ENCODE measurements at regions not wholly inside any gene's neighbourhood (a gene's known extent, or its start where the extent isn't known, plus 50 kb on each side); places are given as distances from the start of the nearest gene placed in this dataset.

DNA sequence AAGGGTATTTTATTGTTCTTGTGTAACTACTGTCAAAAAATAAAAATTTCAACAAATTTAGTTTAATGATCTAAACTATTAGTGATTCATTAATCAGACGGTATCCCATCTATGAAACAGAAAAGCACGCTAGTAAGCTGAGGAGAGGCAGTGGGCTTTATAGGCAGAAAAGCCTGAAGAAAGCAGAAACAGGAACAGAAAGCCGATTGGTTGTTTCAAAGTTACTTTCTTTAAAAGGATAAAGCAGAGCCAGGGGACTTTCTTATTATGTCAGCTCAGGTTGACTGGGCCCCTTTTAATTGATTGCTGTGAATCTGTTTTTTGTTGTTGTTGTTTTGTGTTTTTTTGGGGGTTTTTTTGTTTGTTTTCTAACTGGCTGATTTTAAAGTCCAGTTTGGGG lies 105.5 kb downstream of the TES start:
- H3K27me3 ChIP-seq (ENCODE audit: control insufficient read depth in 3 of 3, insufficient read depth in 3 of 3, low read depth in 1 of 3, low read length in 3 of 3): no peaks in the 10 kb centered on the region
- H3K9me3 ChIP-seq (replicated peaks in 1 of 2; ENCODE audit: control insufficient read depth in 2 of 2, insufficient read depth in 1 of 2, low read depth in 1 of 2, low read length in 2 of 2): peaks cover 0 to 2% of the 10 kb centered on the region in 2 donors
- no peak overlapping the region for H2AK5ac ChIP-seq (ENCODE audit: low read depth, low read length)
- H3K36me3 ChIP-seq (replicated peaks in 1 of 2; ENCODE audit: control insufficient read depth in 2 of 2, insufficient read depth in 2 of 2, low read length in 2 of 2): no peaks in the 10 kb centered on the region
- DNase-seq (ENCODE audit: low spot score): no peak
- no peak overlapping the region for H3K14ac ChIP-seq (ENCODE audit: low read length)
- no CpG with 5 or more reads among the region's 3 CpGs for WGBS, 2 donors (ENCODE audit: extremely low coverage in 2 of 2, insufficient read length in 2 of 2, insufficient replicate concordance in 1 of 2)
- no peak overlapping the region for H4K91ac ChIP-seq (ENCODE audit: low read depth, low read length, poor library complexity)
- no peak overlapping the region for H4K8ac ChIP-seq (ENCODE audit: low read depth, low read length)
- no peaks in the 10 kb centered on the region for H3K79me1 ChIP-seq (ENCODE audit: low read depth, low read length)
- H3K4me1 ChIP-seq (ENCODE audit: control insufficient read depth in 2 of 2, insufficient read depth in 1 of 2, low read depth in 1 of 2, low read length in 2 of 2): peaks cover 2 to 15% of the 10 kb centered on the region in 2 donors
- H2BK15ac ChIP-seq (ENCODE audit: low read length): no peak overlapping the region
- no peak overlapping the region for H3K4ac ChIP-seq (ENCODE audit: low read length)
- no peak overlapping the region for H2BK12ac ChIP-seq (ENCODE audit: low read length)
- H3K18ac ChIP-seq (ENCODE audit: low read length): no peak overlapping the region
- no peak overlapping the region for H2BK5ac ChIP-seq (ENCODE audit: low read length)
- peak overlapping the region; percentile 88 for H2AFZ ChIP-seq (ENCODE audit: low read length)
- no peak overlapping the region for H3K27ac ChIP-seq (replicated peaks; ENCODE audit: low read length)
- no peak overlapping the region for H3K23ac ChIP-seq (ENCODE audit: low read depth, low read length, poor library complexity)
- H2BK120ac ChIP-seq (ENCODE audit: low read depth, low read length): no peak overlapping the region
- H3K4me3 ChIP-seq (ENCODE audit: low read length in 2 of 2): no peak overlapping the region
- H3K9ac ChIP-seq (ENCODE audit: low read depth, low read length, poor library complexity): no peak overlapping the region
- no peak overlapping the region for H3K4me2 ChIP-seq (ENCODE audit: insufficient read depth, low read length, poor library complexity, severe bottlenecking)

DNA sequence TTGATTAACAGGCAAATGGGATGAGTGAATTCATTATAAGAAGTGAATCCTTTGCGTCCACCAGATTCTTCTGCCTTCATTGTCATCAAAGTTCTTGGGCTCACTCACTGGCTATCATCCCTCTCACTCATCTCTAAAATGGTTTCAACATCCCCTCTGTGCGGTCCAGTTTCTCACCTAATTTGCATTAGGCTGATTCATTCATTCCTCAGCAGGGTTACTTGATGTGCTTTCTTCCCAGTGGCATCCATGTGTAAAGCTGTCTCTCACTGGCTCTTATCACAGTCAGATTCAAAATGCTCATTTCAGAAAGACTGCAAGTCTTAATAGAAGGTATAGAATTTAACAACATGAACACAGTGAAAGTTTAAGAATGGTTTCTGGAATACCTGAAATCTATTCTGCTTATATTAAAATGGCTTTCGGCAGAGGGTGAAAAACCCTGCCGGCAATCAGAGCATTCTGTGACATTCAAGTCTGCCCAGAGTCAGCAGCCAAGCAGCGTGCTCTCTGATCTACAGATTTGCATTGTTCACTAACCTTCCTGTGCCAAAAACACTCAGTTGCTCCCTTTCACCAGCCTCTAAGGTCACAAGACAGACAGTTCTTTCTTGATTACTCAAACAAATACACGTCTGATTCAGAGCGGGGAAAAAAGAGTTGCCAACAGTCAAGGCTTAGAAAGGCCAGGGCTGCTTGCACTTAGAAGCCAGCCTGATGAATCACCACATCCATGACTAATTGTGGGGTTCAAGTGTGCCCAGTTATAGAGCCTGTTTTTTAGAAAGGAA lies 106.7 kb downstream of the TES start:
- Histone ChIP-seq H3K14ac (ENCODE audit: low read length) (no peak overlapping the region), H3K18ac (ENCODE audit: low read length) (no peak overlapping the region), H2AFZ (ENCODE audit: low read length) (peak overlapping the region; percentile 88), H2AK5ac (ENCODE audit: low read depth, low read length) (no peak overlapping the region), H4K8ac (ENCODE audit: low read depth, low read length) (no peak overlapping the region), H3K79me1 (ENCODE audit: low read depth, low read length) (no peaks in the 10 kb centered on the region), H3K27ac (replicated peaks; ENCODE audit: low read length) (no peak overlapping the region), H2BK5ac (ENCODE audit: low read length) (no peak overlapping the region), H3K4me3 (ENCODE audit: low read length in 2 of 2) (peak overlapping the region in 1 of 2 donors; percentile 40), H4K91ac (ENCODE audit: low read depth, low read length, poor library complexity) (no peak overlapping the region), H2BK120ac (ENCODE audit: low read depth, low read length) (no peak overlapping the region), H3K4me1 (ENCODE audit: control insufficient read depth in 2 of 2, insufficient read depth in 1 of 2, low read depth in 1 of 2, low read length in 2 of 2) (peaks cover 2 to 15% of the 10 kb centered on the region in 2 donors), H2BK15ac (ENCODE audit: low read length) (no peak overlapping the region), H3K27me3 (ENCODE audit: control insufficient read depth in 3 of 3, insufficient read depth in 3 of 3, low read depth in 1 of 3, low read length in 3 of 3) (no peaks in the 10 kb centered on the region), H3K9ac (ENCODE audit: low read depth, low read length, poor library complexity) (no peak overlapping the region), H3K4ac (ENCODE audit: low read length) (no peak overlapping the region), H2BK12ac (ENCODE audit: low read length) (no peak overlapping the region), H3K9me3 (replicated peaks in 1 of 2; ENCODE audit: control insufficient read depth in 2 of 2, insufficient read depth in 1 of 2, low read depth in 1 of 2, low read length in 2 of 2) (peaks cover 0 to 2% of the 10 kb centered on the region in 2 donors), H3K36me3 (replicated peaks in 1 of 2; ENCODE audit: control insufficient read depth in 2 of 2, insufficient read depth in 2 of 2, low read length in 2 of 2) (no peaks in the 10 kb centered on the region), H3K4me2 (ENCODE audit: insufficient read depth, low read length, poor library complexity, severe bottlenecking) (no peak overlapping the region), H3K23ac (ENCODE audit: low read depth, low read length, poor library complexity) (no peak overlapping the region)
- peak; percentile 12 for DNase-seq (ENCODE audit: low spot score)
- WGBS, 2 donors (ENCODE audit: extremely low coverage in 2 of 2, insufficient read length in 2 of 2, insufficient replicate concordance in 1 of 2): no CpG with 5 or more reads among the region's 7 CpGs

DNA sequence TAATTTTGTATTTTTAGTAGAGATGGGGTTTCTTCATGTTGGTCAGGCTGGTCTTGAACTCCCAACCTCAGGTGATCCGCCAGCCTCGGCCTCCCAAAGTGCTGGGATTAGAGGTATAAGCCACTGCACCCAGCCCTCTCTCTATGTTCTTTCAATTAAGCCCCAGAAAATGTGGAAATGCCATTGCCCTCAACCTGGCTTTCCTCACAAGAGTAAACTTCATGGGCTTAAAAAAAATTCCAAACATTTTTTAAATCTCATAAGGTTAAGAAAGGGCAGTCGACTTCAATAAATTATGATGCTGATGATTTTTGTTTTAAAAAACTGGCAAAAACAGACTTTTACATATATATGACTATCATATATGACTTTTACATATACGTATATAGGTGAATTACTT lies 107.6 kb downstream of the TES start:
- Histone ChIP-seq H2BK12ac (ENCODE audit: low read length) (no peak overlapping the region), H4K91ac (ENCODE audit: low read depth, low read length, poor library complexity) (no peak overlapping the region), H3K79me1 (ENCODE audit: low read depth, low read length) (no peaks in the 10 kb centered on the region), H3K27me3 (ENCODE audit: control insufficient read depth in 3 of 3, insufficient read depth in 3 of 3, low read depth in 1 of 3, low read length in 3 of 3) (no peaks in the 10 kb centered on the region), H3K4ac (ENCODE audit: low read length) (no peak overlapping the region), H3K18ac (ENCODE audit: low read length) (no peak overlapping the region), H3K23ac (ENCODE audit: low read depth, low read length, poor library complexity) (no peak overlapping the region), H2AK5ac (ENCODE audit: low read depth, low read length) (no peak overlapping the region), H3K4me2 (ENCODE audit: insufficient read depth, low read length, poor library complexity, severe bottlenecking) (no peak overlapping the region), H4K8ac (ENCODE audit: low read depth, low read length) (no peak overlapping the region), H2BK120ac (ENCODE audit: low read depth, low read length) (no peak overlapping the region), H2BK15ac (ENCODE audit: low read length) (no peak overlapping the region), H2AFZ (ENCODE audit: low read length) (no peak overlapping the region), H3K36me3 (replicated peaks in 1 of 2; ENCODE audit: control insufficient read depth in 2 of 2, insufficient read depth in 2 of 2, low read length in 2 of 2) (no peaks in the 10 kb centered on the region), H3K9me3 (replicated peaks in 1 of 2; ENCODE audit: control insufficient read depth in 2 of 2, insufficient read depth in 1 of 2, low read depth in 1 of 2, low read length in 2 of 2) (peaks cover 0 to 2% of the 10 kb centered on the region in 2 donors), H3K4me1 (ENCODE audit: control insufficient read depth in 2 of 2, insufficient read depth in 1 of 2, low read depth in 1 of 2, low read length in 2 of 2) (peaks cover 2 to 15% of the 10 kb centered on the region in 2 donors), H3K27ac (replicated peaks; ENCODE audit: low read length) (no peak overlapping the region), H2BK5ac (ENCODE audit: low read length) (no peak overlapping the region), H3K9ac (ENCODE audit: low read depth, low read length, poor library complexity) (no peak overlapping the region), H3K4me3 (ENCODE audit: low read length in 2 of 2) (no peak overlapping the region), H3K14ac (ENCODE audit: low read length) (no peak overlapping the region)
- no peak for DNase-seq (ENCODE audit: low spot score)
- no CpG with 5 or more reads among the region's 4 CpGs for WGBS, 2 donors (ENCODE audit: extremely low coverage in 2 of 2, insufficient read length in 2 of 2, insufficient replicate concordance in 1 of 2)

DNA sequence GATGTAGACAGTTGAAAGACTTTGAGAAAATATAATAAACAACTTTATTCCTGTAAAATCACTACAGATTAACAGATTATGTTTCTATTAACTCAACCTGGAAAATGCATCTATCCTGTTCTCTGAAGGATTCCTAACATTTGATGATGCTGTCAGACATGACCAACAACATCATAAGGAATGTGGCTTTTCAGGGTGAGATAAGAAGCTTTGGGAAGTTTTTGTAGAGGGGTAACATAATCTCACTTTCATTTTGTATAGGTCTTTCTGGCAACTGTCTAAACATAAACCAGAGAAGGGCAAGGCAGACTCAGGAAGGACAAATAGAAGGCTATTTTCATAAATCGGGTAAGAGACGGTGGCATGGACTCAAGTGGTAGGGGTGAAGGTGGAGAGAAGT lies 112.2 kb downstream of the TES start:
- no peak for DNase-seq (ENCODE audit: low spot score)
- Histone ChIP-seq H3K14ac (ENCODE audit: low read length) (no peak overlapping the region), H3K4ac (ENCODE audit: low read length) (no peak overlapping the region), H4K91ac (ENCODE audit: low read depth, low read length, poor library complexity) (no peak overlapping the region), H2BK120ac (ENCODE audit: low read depth, low read length) (no peak overlapping the region), H2BK15ac (ENCODE audit: low read length) (no peak overlapping the region), H3K27me3 (ENCODE audit: control insufficient read depth in 3 of 3, insufficient read depth in 3 of 3, low read depth in 1 of 3, low read length in 3 of 3) (no peaks in the 10 kb centered on the region), H3K23ac (ENCODE audit: low read depth, low read length, poor library complexity) (no peak overlapping the region), H2BK12ac (ENCODE audit: low read length) (no peak overlapping the region), H2AFZ (ENCODE audit: low read length) (no peak overlapping the region), H3K36me3 (replicated peaks in 1 of 2; ENCODE audit: control insufficient read depth in 2 of 2, insufficient read depth in 2 of 2, low read length in 2 of 2) (no peaks in the 10 kb centered on the region), H3K4me2 (ENCODE audit: insufficient read depth, low read length, poor library complexity, severe bottlenecking) (no peak overlapping the region), H3K4me1 (ENCODE audit: control insufficient read depth in 2 of 2, insufficient read depth in 1 of 2, low read depth in 1 of 2, low read length in 2 of 2) (no peaks in the 10 kb centered on the region), H3K4me3 (ENCODE audit: low read length in 2 of 2) (no peak overlapping the region), H3K79me1 (ENCODE audit: low read depth, low read length) (no peaks in the 10 kb centered on the region), H3K18ac (ENCODE audit: low read length) (no peak overlapping the region), H3K9ac (ENCODE audit: low read depth, low read length, poor library complexity) (no peak overlapping the region), H2AK5ac (ENCODE audit: low read depth, low read length) (no peak overlapping the region), H3K9me3 (replicated peaks in 1 of 2; ENCODE audit: control insufficient read depth in 2 of 2, insufficient read depth in 1 of 2, low read depth in 1 of 2, low read length in 2 of 2) (peaks cover 0 to 2% of the 10 kb centered on the region in 2 donors), H2BK5ac (ENCODE audit: low read length) (no peak overlapping the region), H4K8ac (ENCODE audit: low read depth, low read length) (no peak overlapping the region), H3K27ac (replicated peaks; ENCODE audit: low read length) (no peak overlapping the region)
- WGBS, 2 donors (ENCODE audit: extremely low coverage in 2 of 2, insufficient read length in 2 of 2, insufficient replicate concordance in 1 of 2): 100% methylated on average over 1 of the region's 2 CpGs; no CpG with 5 or more reads in 1 of the 2 donors

Data from neuronal stem cell (in vitro differentiated cells).